ENCODE measurements at regions not wholly inside any gene's neighbourhood (a gene's known extent, or its start where the extent isn't known, plus 50 kb on each side); places are given as distances from the start of the nearest gene placed in this dataset.

DNA sequence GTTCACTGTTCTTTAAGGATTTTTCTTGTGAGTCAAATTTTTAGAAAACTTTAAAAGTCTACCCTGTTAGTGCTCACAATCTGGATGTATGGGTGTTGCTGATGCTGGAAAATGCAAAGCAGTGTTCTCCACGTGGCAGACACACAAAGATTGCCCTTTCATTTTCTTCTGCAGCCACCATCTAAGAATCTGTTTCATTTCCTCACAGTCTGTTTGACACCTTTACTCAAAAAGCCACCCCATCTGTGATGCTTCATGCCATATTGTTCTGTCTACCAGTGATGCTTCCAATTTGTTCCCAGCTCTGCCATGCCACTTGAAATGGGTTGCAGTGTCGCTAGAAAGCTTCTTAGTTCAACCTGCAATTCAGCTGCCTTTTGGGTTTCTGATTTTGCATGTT, 464.2 kb upstream of the UBE2E3 start:
- TF ChIP-seq CTCF (IDR thresholded peaks at IDR 0.05; ENCODE audit: insufficient read depth, low read depth, low read length): no peak
- no peak for TF ChIP-seq EZH2 (IDR thresholded peaks at IDR 0.05; ENCODE audit: insufficient read depth, low read length)

Data from astrocyte (in vitro differentiated cells and primary cell).